K562 (cell line): ENCODE measurements at regions not wholly inside any gene's neighbourhood (a gene's known extent, or its start where the extent isn't known, plus 50 kb on each side); places are given as distances from the start of the nearest gene placed in this dataset.

Experiments used
- ATAC-seq: fragments of 200-7000 bp; cut with Tn5 transposase; 3 replicates; pipeline ENCODE4 v1.9.1; 2020; ENCODE audit warnings: moderate library complexity
- BruUV-seq: library from RNA; stranded (reverse); fragments of 400-500 nt; replicated peaks from 2 replicates; lab custom pipeline; 2021; lab: Mats Ljungman, UMichigan
- CTCF ChIA-PET: fragments of 300-600 bp; formaldehyde crosslinking; extraction: SDS; loops from one replicate; lab custom pipeline; 2021; ENCODE audit warnings: low intra/inter-chr PET ratio; lab: Yijun Ruan, JAX
- POLR2A ChIA-PET: fragments of 300-600, 350-650 bp; sonication (Branson Sonifier 250); formaldehyde crosslinking; extraction: SDS; loops from one replicate; lab custom pipeline; 2021; ENCODE audit warnings: antibody characterized with exemption, inconsistent platforms; lab: Yijun Ruan, JAX
- DNase-seq, 4 experiments: peaks; one replicate each; pipeline versions ENCODE4 v3.0.0 to v3.0.0-alpha.2; 2011 to 2018; ENCODE audit warnings: low spot score in 3 of 4, mixed read lengths in 3 of 4; ENCODE audit errors: extremely low read depth in 1 of 4
- FAIRE-seq: peaks from 2 replicates; lab custom pipeline; 2011; peaks lifted over from hg19 to GRCh38; lab: Jason Lieb, UNC
- H2AFZ ChIP-seq: 2 replicates; pipeline ENCODE4 v1.6.0; 2011; ENCODE audit warnings: low read depth, low read length, control low read depth, inconsistent platforms
- H3K27ac ChIP-seq: fragments of 200-600 bp; 3 replicates; pipeline ENCODE4 v1.8.0; 2011; ENCODE audit warnings: low read depth, mild to moderate bottlenecking, control low read depth, inconsistent platforms, low read length, moderate library complexity, mixed read lengths; ENCODE audit errors: extremely low read depth
- H3K27me3 ChIP-seq, 2 experiments: fragments of 300-600 bp in 1 of 2; 2 replicates in 1 of 2; 3 replicates in 1 of 2; pipeline versions ENCODE4 v1.6.0 to v1.8.0; 2011; ENCODE audit warnings: inconsistent platforms in 2 of 2, low read length in 2 of 2, mild to moderate bottlenecking in 1 of 2, mixed read lengths in 1 of 2, moderate library complexity in 1 of 2; ENCODE audit not compliant: control insufficient read depth in 2 of 2, insufficient read depth in 2 of 2
- H3K36me3 ChIP-seq: fragments of 300-600 bp; 3 replicates; pipeline ENCODE4 v1.8.0; 2011; ENCODE audit warnings: mild to moderate bottlenecking, low read length, inconsistent platforms; ENCODE audit not compliant: control insufficient read depth, insufficient read depth
- H3K4me1 ChIP-seq, 2 experiments: fragments of 200-600 bp in 1 of 2; replicated peaks in 1 of 2; 2 replicates in 1 of 2; 3 replicates in 1 of 2; pipeline versions ENCODE4 v1.5.1 to v1.8.0; 2011; ENCODE audit warnings: inconsistent platforms in 2 of 2, low read length in 2 of 2, mild to moderate bottlenecking in 1 of 2, mixed read lengths in 1 of 2, moderate library complexity in 1 of 2; ENCODE audit not compliant: control insufficient read depth in 2 of 2, insufficient read depth in 2 of 2
- H3K4me2 ChIP-seq: 2 replicates; pipeline ENCODE4 v1.6.1; 2011; ENCODE audit warnings: low read length, control low read depth, inconsistent platforms, mixed read lengths; ENCODE audit not compliant: insufficient read depth
- H3K4me3 ChIP-seq: fragments of 200-600 bp; sonication (generic), shearing (Covaris generic); 2 replicates; pipeline ENCODE4 v1.5.1; 2016; ENCODE audit warnings: control low read depth, inconsistent platforms
- H3K79me2 ChIP-seq: fragments of 200-600 bp; 3 replicates; pipeline ENCODE4 v1.8.0; 2011; ENCODE audit warnings: low read length, inconsistent platforms; ENCODE audit not compliant: control insufficient read depth, insufficient read depth
- H3K9ac ChIP-seq, 2 experiments: 2 replicates each; pipeline versions ENCODE4 v1.6.0 to v1.6.1; 2011; ENCODE audit warnings: low read depth in 2 of 2, low read length in 2 of 2, control low read depth in 1 of 2, inconsistent platforms in 1 of 2, mild to moderate bottlenecking in 1 of 2, mixed read lengths in 1 of 2; ENCODE audit not compliant: insufficient read depth in 1 of 2
- H3K9me1 ChIP-seq: one replicate; pipeline ENCODE4 v1.6.0; 2011; ENCODE audit warnings: inconsistent platforms, mild to moderate bottlenecking, low read length, moderate library complexity; ENCODE audit not compliant: control insufficient read depth, insufficient read depth
- H3K9me3 ChIP-seq: replicated peaks from 2 replicates; pipeline ENCODE4 v1.5.1; 2011; ENCODE audit warnings: low read depth, low read length, inconsistent platforms; ENCODE audit not compliant: control insufficient read depth, insufficient read depth
- H4K20me1 ChIP-seq: replicated peaks from 2 replicates; pipeline ENCODE4 v1.6.1; 2011; ENCODE audit warnings: low read length, inconsistent platforms, mixed read lengths; ENCODE audit not compliant: control insufficient read depth, insufficient read depth
- ATF3 ChIP-seq, 2 experiments: fragments of 450-650 bp in 1 of 2; sonication (generic) in 1 of 2; formaldehyde crosslinking in 1 of 2; IDR thresholded peaks in 1 of 2; conservative IDR thresholded peaks in 1 of 2; 2 replicates each; pipeline versions ENCODE4 v1.6.1 to v1.8.1; 2016 to 2023; ENCODE audit warnings: mild to moderate bottlenecking in 2 of 2, moderate library complexity in 2 of 2, inconsistent platforms in 1 of 2, missing genetic modification reagents in 1 of 2
- C11orf30 ChIP-seq: fragments of 450-650 bp; IDR thresholded peaks from 2 replicates; pipeline ENCODE4 v1.6.1; 2016; ENCODE audit warnings: low read depth, mild to moderate bottlenecking
- CEBPG ChIP-seq, 3 experiments: fragments of 200-800 bp in 1 of 3; sonication (Bioruptor generic) in 1 of 3; sonication (generic) in 1 of 3; formaldehyde crosslinking in 1 of 3; IDR thresholded peaks in 2 of 3; conservative IDR thresholded peaks in 1 of 3; 2 replicates each; pipeline versions ENCODE4 v1.6.1 to v1.8.0; 2016 to 2022; ENCODE audit warnings: missing compliant biosample characterization in 2 of 3, missing genetic modification characterization in 2 of 3, mild to moderate bottlenecking in 1 of 3, missing genetic modification reagents in 1 of 3
- CTCF ChIP-seq, 3 experiments: IDR thresholded peaks in 2 of 3; conservative IDR thresholded peaks in 1 of 3; 2 replicates each; pipeline ENCODE4 v1.5.1; 2011 to 2012; ENCODE audit warnings: low read length in 3 of 3, mild to moderate bottlenecking in 3 of 3, control low read depth in 2 of 3, improper control_type of control experiment in 1 of 3, inconsistent platforms in 1 of 3, low read depth in 1 of 3, mixed read lengths in 1 of 3, moderate library complexity in 1 of 3; ENCODE audit not compliant: insufficient read depth in 2 of 3
- FOSL1 ChIP-seq: fragments of 200-800 bp; sonication (Bioruptor generic); conservative IDR thresholded peaks from 2 replicates; pipeline ENCODE4 v1.6.1; 2016; ENCODE audit warnings: missing genetic modification characterization, missing compliant biosample characterization
- HMBOX1 ChIP-seq: sonication (generic); IDR thresholded peaks from 2 replicates; pipeline ENCODE4 v1.6.1; 2016
- RUNX1 ChIP-seq: sonication (generic); IDR thresholded peaks from 2 replicates; pipeline ENCODE4 v1.6.1; 2016; ENCODE audit warnings: antibody characterized with exemption, low read depth
- SFPQ ChIP-seq: fragments of 200-400 bp; formaldehyde crosslinking; IDR thresholded peaks from 2 replicates; pipeline ENCODE4 v1.6.1; 2017; ENCODE audit warnings: mild to moderate bottlenecking, low read depth, low read length, moderate library complexity
- ZEB2 ChIP-seq: fragments of 450-650 bp; IDR thresholded peaks from 2 replicates; pipeline ENCODE4 v1.6.1; 2016
- ZNF766 ChIP-seq: fragments of 200-800 bp; sonication (Bioruptor generic); conservative IDR thresholded peaks from 2 replicates; pipeline ENCODE4 v1.6.1; 2016; ENCODE audit warnings: missing genetic modification characterization, missing compliant biosample characterization
- WGBS: fragments of 100-300 bp; shearing (Covaris generic); methylation state at CpG from one replicate; pipeline ENCODE4 v1.1.6; 2016; ENCODE audit warnings: low coverage, mixed read lengths; ENCODE audit not compliant: insufficient coverage; ENCODE audit errors: missing lambda C conversion rate; 5-methylcytosine and 5-hydroxymethylcytosine counted together
- in situ Hi-C: fragments of 300-500 bp; cut with MboI; formaldehyde crosslinking; loops from 4 replicates; pipeline ENCODE4 v1.15.0; 2018; ENCODE audit warnings: inconsistent platforms, mixed read lengths
- intact Hi-C: fragments of 100-400 bp; cut with micrococcal nuclease; formaldehyde crosslinking; loops from 2 replicates; pipeline ENCODE4 v1.14.2; 2022
- TF ChIP-seq, protein P1 (sequence below), 2 experiments: IDR thresholded peaks; 2 replicates each; pipeline ENCODE4 v1.6.1; 2011; ENCODE audit warnings: borderline replicate concordance in 1 of 2, control low read depth in 1 of 2, low read depth in 1 of 2, low read length in 1 of 2, mild to moderate bottlenecking in 1 of 2, mixed read lengths in 1 of 2, moderate library complexity in 1 of 2; ENCODE audit not compliant: insufficient read depth in 1 of 2, insufficient read length in 1 of 2, poor library complexity in 1 of 2, severe bottlenecking in 1 of 2; ENCODE audit errors: extremely low read depth in 1 of 2
- TF ChIP-seq, protein P2 (sequence below): sonication (generic); formaldehyde crosslinking; IDR thresholded peaks from 2 replicates; pipeline ENCODE4 v1.9.0; 2022; ENCODE audit warnings: mild to moderate bottlenecking, missing genetic modification reagents

DNA sequence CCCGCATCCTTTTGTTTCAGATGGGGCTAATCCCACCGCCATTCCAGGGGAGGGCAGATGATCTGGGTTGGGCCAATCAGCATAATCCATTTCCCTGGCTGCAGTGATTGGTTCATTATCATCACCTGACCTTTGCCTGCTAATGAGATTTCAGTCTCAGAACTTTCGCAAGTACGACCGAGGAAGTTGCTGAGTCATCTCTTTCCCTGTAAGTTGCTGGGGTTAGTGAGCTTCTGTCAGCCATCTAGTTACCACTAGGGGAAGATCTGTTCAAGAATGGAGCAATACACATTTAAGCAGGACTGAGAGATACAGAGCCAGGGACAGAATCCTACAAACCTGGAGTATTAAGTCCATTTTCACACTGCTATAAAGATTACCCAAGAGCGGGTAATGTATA is 65.3 kb upstream of the NUDT7 start:
- intact Hi-C loops, result loop anchor here (5.0 kb wide), 1 partner anchor 60 kb away; no protein-coding TSS in a partner anchor
- BruUV-seq, result no TSS peak
- Histone ChIP-seq H2AFZ (peak overlapping the region; percentile 49), H3K9me1 (no peaks in the 10 kb centered on the region), H3K4me1 (no peaks in the 10 kb centered on the region; a peak in 1 of 5 replicates), H3K9ac (no peak overlapping the region), H3K36me3 (no peaks in the 10 kb centered on the region), H3K27ac (no peak overlapping the region), H3K4me2 (peak overlapping the region; percentile 42), H3K79me2 (no peaks in the 10 kb centered on the region), H3K27me3 (no peaks in the 10 kb centered on the region; a peak in 1 of 5 replicates), H3K9me3 (no peaks in the 10 kb centered on the region), H3K4me3 (no peak overlapping the region), H4K20me1 (no peaks in the 10 kb centered on the region)
- 12% methylated on average over 5 of the region's 6 CpGs for WGBS
- CTCF ChIA-PET, result no interaction called here
- ATAC-seq (peak; percentile 96), FAIRE-seq (peak; percentile 82), DNase-seq (peak; percentile 71 to 80 (median 76))
- in situ Hi-C loops, result no loop called here
- POLR2A ChIA-PET, result interaction anchor here (0.7 to 1.2 kb wide), 3 partner anchors 9 to 18 kb away, joined by 3 to 4 read pairs (median 3); no protein-coding TSS in a partner anchor
- TF ChIP-seq CTCF (IDR thresholded peaks at IDR 0.05 in 2 of 3, conservative IDR thresholded peaks at IDR 0.05 in 1 of 3; ENCODE audit: insufficient read depth in 2 of 3, low read depth in 1 of 3, low read length in 3 of 3) (peak in 2 of 3 experiments; percentile 32 to 45; a peak in 3 of 6 replicates), CEBPG (CRISPR knock-in tag; IDR thresholded peaks at IDR 0.05) (no peak), CEBPG (tag; conservative IDR thresholded peaks at IDR 0.05 in 1 of 2, IDR thresholded peaks at IDR 0.05 in 1 of 2) (peak; percentile 77 to 83), SFPQ (no peak), ZNF766 (CRISPR knock-in tag) (0 out of 2 replicates have a peak, but pooled peaks have one; percentile 18), C11orf30 (peak; percentile 99), HMBOX1 (peak; percentile 68), ATF3 (IDR thresholded peaks at IDR 0.05) (peak; percentile 60; the same call in 1 of the 2 replicates), ATF3 (CRISPR knock-in tag; conservative IDR thresholded peaks at IDR 0.05) (no peak), FOSL1 (tag) (peak; percentile 40; the same call in 1 of the 2 replicates), ZEB2 (no peak), RUNX1 (no peak)
- TF ChIP-seq, protein P1, sequence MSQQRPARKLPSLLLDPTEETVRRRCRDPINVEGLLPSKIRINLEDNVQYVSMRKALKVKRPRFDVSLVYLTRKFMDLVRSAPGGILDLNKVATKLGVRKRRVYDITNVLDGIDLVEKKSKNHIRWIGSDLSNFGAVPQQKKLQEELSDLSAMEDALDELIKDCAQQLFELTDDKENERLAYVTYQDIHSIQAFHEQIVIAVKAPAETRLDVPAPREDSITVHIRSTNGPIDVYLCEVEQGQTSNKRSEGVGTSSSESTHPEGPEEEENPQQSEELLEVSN (IDR thresholded peaks at IDR 0.05; ENCODE audit: borderline replicate concordance in 1 of 2, extremely low read depth in 1 of 2, insufficient read depth in 1 of 2, insufficient read length in 1 of 2, low read depth in 1 of 2, low read length in 1 of 2, poor library complexity in 1 of 2, severe bottlenecking in 1 of 2), result no peak
- TF ChIP-seq, protein P2, sequence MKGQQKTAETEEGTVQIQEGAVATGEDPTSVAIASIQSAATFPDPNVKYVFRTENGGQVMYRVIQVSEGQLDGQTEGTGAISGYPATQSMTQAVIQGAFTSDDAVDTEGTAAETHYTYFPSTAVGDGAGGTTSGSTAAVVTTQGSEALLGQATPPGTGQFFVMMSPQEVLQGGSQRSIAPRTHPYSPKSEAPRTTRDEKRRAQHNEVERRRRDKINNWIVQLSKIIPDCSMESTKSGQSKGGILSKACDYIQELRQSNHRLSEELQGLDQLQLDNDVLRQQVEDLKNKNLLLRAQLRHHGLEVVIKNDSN (CRISPR knock-in tag), result peak; percentile 53; the same call in 1 of the 2 replicates
